ENCODE measurements at regions not wholly inside any gene's neighbourhood (a gene's known extent, or its start where the extent isn't known, plus 50 kb on each side); places are given as distances from the start of the nearest gene placed in this dataset.

DNA sequence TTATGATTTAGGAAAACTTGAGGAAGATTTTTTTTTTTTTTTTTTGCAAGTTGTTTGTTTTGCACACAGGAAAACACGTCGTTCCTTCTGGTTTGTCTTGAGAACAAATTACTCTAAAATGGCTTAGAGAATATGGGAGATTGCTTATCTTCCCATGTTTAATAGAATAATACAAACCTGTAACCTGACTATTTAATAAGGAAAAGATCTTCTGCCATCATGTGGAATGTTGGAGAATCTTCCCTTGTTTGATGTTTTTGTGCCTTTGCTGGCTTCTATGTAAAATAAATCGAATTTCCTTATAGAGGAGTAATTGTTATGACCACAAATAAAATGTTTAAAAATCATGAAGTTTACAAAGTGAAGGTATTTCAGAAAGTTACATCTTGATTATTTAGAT, 818.8 kb downstream of the GATA3 start:
- no peak overlapping the region for H3K27ac ChIP-seq (ENCODE audit: low read depth, low read length)
- TF ChIP-seq EZH2phosphoT487 (IDR thresholded peaks at IDR 0.05; ENCODE audit: borderline replicate concordance, low read length): no peak
- TF ChIP-seq, protein P1, sequence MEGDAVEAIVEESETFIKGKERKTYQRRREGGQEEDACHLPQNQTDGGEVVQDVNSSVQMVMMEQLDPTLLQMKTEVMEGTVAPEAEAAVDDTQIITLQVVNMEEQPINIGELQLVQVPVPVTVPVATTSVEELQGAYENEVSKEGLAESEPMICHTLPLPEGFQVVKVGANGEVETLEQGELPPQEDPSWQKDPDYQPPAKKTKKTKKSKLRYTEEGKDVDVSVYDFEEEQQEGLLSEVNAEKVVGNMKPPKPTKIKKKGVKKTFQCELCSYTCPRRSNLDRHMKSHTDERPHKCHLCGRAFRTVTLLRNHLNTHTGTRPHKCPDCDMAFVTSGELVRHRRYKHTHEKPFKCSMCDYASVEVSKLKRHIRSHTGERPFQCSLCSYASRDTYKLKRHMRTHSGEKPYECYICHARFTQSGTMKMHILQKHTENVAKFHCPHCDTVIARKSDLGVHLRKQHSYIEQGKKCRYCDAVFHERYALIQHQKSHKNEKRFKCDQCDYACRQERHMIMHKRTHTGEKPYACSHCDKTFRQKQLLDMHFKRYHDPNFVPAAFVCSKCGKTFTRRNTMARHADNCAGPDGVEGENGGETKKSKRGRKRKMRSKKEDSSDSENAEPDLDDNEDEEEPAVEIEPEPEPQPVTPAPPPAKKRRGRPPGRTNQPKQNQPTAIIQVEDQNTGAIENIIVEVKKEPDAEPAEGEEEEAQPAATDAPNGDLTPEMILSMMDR (IDR thresholded peaks at IDR 0.05; ENCODE audit: low read depth, low read length, poor library complexity, severe bottlenecking): no peak
- no peaks in the 10 kb centered on the region for H3K79me2 ChIP-seq (ENCODE audit: control insufficient read depth, low read length)
- no peak overlapping the region for H3K4me2 ChIP-seq (ENCODE audit: low read length)
- H3K4me3 ChIP-seq (ENCODE audit: low read length): no peak overlapping the region
- H3K4me1 ChIP-seq (ENCODE audit: control insufficient read depth, low read length): no peaks in the 10 kb centered on the region
- H3K36me3 ChIP-seq (ENCODE audit: control insufficient read depth, low read length): no peaks in the 10 kb centered on the region
- H3K9me3 ChIP-seq (ENCODE audit: control insufficient read depth, insufficient read depth, low read length): no peaks in the 10 kb centered on the region
- H4K20me1 ChIP-seq (ENCODE audit: control insufficient read depth, insufficient read depth, low read depth, low read length): no peaks in the 10 kb centered on the region
- no peaks in the 10 kb centered on the region for H3K9me2 ChIP-seq (replicated peaks; ENCODE audit: control insufficient read depth, low read length)
- H3F3A ChIP-seq (ENCODE audit: control insufficient read depth, insufficient read depth): no peaks in the 10 kb centered on the region
- H3K27me3 ChIP-seq (ENCODE audit: control insufficient read depth, low read length): no peaks in the 10 kb centered on the region

DNA sequence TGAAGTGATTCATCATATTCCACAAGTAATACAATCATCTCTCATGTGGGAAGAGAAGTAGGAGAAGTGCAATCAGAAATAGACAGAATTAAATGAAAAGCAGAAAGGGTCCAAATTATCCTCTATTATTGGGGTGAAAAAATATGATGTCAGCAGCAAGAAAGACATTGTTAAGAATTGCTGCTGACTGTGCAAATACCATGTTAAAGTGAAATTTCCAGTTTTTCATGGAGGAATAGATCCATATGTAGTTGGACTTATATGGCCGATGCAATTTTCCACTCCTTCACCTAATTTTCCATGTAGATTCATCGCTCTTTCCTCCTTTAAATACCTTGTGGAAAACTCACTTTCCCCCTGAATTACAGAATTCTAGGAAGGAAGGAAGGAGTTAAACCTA, 819.8 kb downstream of the GATA3 start:
- no peaks in the 10 kb centered on the region for H3F3A ChIP-seq (ENCODE audit: control insufficient read depth, insufficient read depth)
- no peak overlapping the region for H3K27ac ChIP-seq (ENCODE audit: low read depth, low read length)
- TF ChIP-seq, protein P1 (IDR thresholded peaks at IDR 0.05; ENCODE audit: low read depth, low read length, poor library complexity, severe bottlenecking): no peak
- no peak for TF ChIP-seq EZH2phosphoT487 (IDR thresholded peaks at IDR 0.05; ENCODE audit: borderline replicate concordance, low read length)
- H3K4me1 ChIP-seq (ENCODE audit: control insufficient read depth, low read length): no peaks in the 10 kb centered on the region
- H3K9me3 ChIP-seq (ENCODE audit: control insufficient read depth, insufficient read depth, low read length): no peaks in the 10 kb centered on the region
- H4K20me1 ChIP-seq (ENCODE audit: control insufficient read depth, insufficient read depth, low read depth, low read length): no peaks in the 10 kb centered on the region
- H3K4me2 ChIP-seq (ENCODE audit: low read length): no peak overlapping the region
- no peaks in the 10 kb centered on the region for H3K79me2 ChIP-seq (ENCODE audit: control insufficient read depth, low read length)
- H3K4me3 ChIP-seq (ENCODE audit: low read length): no peak overlapping the region
- H3K36me3 ChIP-seq (ENCODE audit: control insufficient read depth, low read length): no peaks in the 10 kb centered on the region
- no peaks in the 10 kb centered on the region for H3K27me3 ChIP-seq (ENCODE audit: control insufficient read depth, low read length)
- no peaks in the 10 kb centered on the region for H3K9me2 ChIP-seq (replicated peaks; ENCODE audit: control insufficient read depth, low read length)

- H3K4me3 ChIP-seq (ENCODE audit: low read length): no peak overlapping the region
- TF ChIP-seq EZH2phosphoT487 (IDR thresholded peaks at IDR 0.05; ENCODE audit: borderline replicate concordance, low read length): no peak
- TF ChIP-seq, protein P1 (IDR thresholded peaks at IDR 0.05; ENCODE audit: low read depth, low read length, poor library complexity, severe bottlenecking): no peak
- H3K36me3 ChIP-seq (ENCODE audit: control insufficient read depth, low read length): no peaks in the 10 kb centered on the region
- no peaks in the 10 kb centered on the region for H3K27me3 ChIP-seq (ENCODE audit: control insufficient read depth, low read length)
- H3F3A ChIP-seq (ENCODE audit: control insufficient read depth, insufficient read depth): no peaks in the 10 kb centered on the region
- no peaks in the 10 kb centered on the region for H3K9me3 ChIP-seq (ENCODE audit: control insufficient read depth, insufficient read depth, low read length)
- no peaks in the 10 kb centered on the region for H3K9me2 ChIP-seq (replicated peaks; ENCODE audit: control insufficient read depth, low read length)
- no peak overlapping the region for H3K27ac ChIP-seq (ENCODE audit: low read depth, low read length)
- H3K79me2 ChIP-seq (ENCODE audit: control insufficient read depth, low read length): no peaks in the 10 kb centered on the region
- H3K4me2 ChIP-seq (ENCODE audit: low read length): no peak overlapping the region
- no peaks in the 10 kb centered on the region for H3K4me1 ChIP-seq (ENCODE audit: control insufficient read depth, low read length)
- no peaks in the 10 kb centered on the region for H4K20me1 ChIP-seq (ENCODE audit: control insufficient read depth, insufficient read depth, low read depth, low read length)
Observed at GRCh38 chr10:8874972-8875371, 820.5 kb downstream of the GATA3 start.

DNA sequence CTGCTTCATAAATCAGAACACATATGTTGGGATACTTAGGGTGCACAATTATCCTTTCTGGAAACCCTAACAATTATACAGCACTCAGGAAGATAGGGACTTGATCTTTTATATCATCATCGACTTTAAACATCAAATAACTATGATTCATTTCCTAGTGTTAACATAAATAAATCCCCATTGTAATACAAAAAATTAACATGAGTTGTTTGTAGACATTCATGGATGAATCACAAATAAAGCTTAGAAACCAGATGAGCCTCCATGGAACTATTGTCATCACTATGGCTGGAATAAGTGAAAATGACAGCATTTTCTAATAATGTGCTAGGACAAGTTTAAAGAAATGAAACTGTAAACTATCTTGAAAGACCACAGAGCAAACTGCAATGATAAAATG, 821.7 kb downstream of the GATA3 start:
- H3F3A ChIP-seq (ENCODE audit: control insufficient read depth, insufficient read depth): no peaks in the 10 kb centered on the region
- no peaks in the 10 kb centered on the region for H3K36me3 ChIP-seq (ENCODE audit: control insufficient read depth, low read length)
- no peaks in the 10 kb centered on the region for H3K27me3 ChIP-seq (ENCODE audit: control insufficient read depth, low read length)

More for the DNA sequence above, 821.7 kb downstream of the GATA3 start:
- Histone ChIP-seq H4K20me1 (ENCODE audit: control insufficient read depth, insufficient read depth, low read depth, low read length) (no peaks in the 10 kb centered on the region), H3K79me2 (ENCODE audit: control insufficient read depth, low read length) (no peaks in the 10 kb centered on the region), H3K4me3 (ENCODE audit: low read length) (no peak overlapping the region), H3K4me1 (ENCODE audit: control insufficient read depth, low read length) (no peaks in the 10 kb centered on the region), H3K4me2 (ENCODE audit: low read length) (no peak overlapping the region), H3K9me3 (ENCODE audit: control insufficient read depth, insufficient read depth, low read length) (no peaks in the 10 kb centered on the region), H3K27ac (ENCODE audit: low read depth, low read length) (no peak overlapping the region), H3K9me2 (replicated peaks; ENCODE audit: control insufficient read depth, low read length) (no peaks in the 10 kb centered on the region)
- no peak for TF ChIP-seq EZH2phosphoT487 (IDR thresholded peaks at IDR 0.05; ENCODE audit: borderline replicate concordance, low read length)
- TF ChIP-seq, protein P1 (IDR thresholded peaks at IDR 0.05; ENCODE audit: low read depth, low read length, poor library complexity, severe bottlenecking): no peak

All from DOHH2 (cell line).